ENCODE measurements at regions not wholly inside any gene's neighbourhood (a gene's known extent, or its start where the extent isn't known, plus 50 kb on each side); places are given as distances from the start of the nearest gene placed in this dataset.
"Not testable (repeated sequence)": the region's sequence is repeated elsewhere in the genome, so short reads cannot be mapped to it uniquely, and the experiment has no call there.

- DNase-seq (ENCODE audit: low read depth in 3 of 3), result no peak
These were observed 83.5 kb upstream of the CCL21 start for GRCh38 chr9:34793428-34793827.

- DNase-seq (ENCODE audit: low read depth in 3 of 3), result no peak
These were observed 74.1 kb upstream of the CCL21 start for GRCh38 chr9:34783951-34784487.

GRCh38 chr9:34782372-34782771 is 72.4 kb upstream of the CCL21 start:
- DNase-seq (ENCODE audit: low read depth in 3 of 3), result no peak

GRCh38 chr9:34777666-34778065 is 67.7 kb upstream of the CCL21 start:
- DNase-seq (ENCODE audit: low read depth in 3 of 3), result no peak

- no peak for DNase-seq (ENCODE audit: low read depth in 3 of 3)
These were observed 64.0 kb upstream of the CCL21 start for GRCh38 chr9:34773955-34774354.

- no peak for DNase-seq (ENCODE audit: low read depth in 3 of 3)
These were observed 63.5 kb upstream of the CCL21 start for GRCh38 chr9:34773306-34773910.

- no peak for DNase-seq (ENCODE audit: low read depth in 3 of 3)
These were observed 61.1 kb upstream of the CCL21 start for GRCh38 chr9:34771007-34771406.

- not testable (repeated sequence) for DNase-seq (ENCODE audit: low read depth in 3 of 3)
These were observed 57.2 kb upstream of the CCL21 start for GRCh38 chr9:34767087-34767486.

- peak in 2 of 3 experiments; percentile 3 to 22 for DNase-seq (ENCODE audit: low read depth in 3 of 3)
These were observed 50.5 kb upstream of the CCL21 start for GRCh38 chr9:34760196-34761040.

Data from stimulated activated CD4-positive, alpha-beta T cell treated with anti-CD3 and anti-CD28 coated beads, TNF-alpha, amount 100 ng/mL, for 4 hours (primary cell).